ENCODE measurements at regions not wholly inside any gene's neighbourhood (a gene's known extent, or its start where the extent isn't known, plus 50 kb on each side); places are given as distances from the start of the nearest gene placed in this dataset.

DNA sequence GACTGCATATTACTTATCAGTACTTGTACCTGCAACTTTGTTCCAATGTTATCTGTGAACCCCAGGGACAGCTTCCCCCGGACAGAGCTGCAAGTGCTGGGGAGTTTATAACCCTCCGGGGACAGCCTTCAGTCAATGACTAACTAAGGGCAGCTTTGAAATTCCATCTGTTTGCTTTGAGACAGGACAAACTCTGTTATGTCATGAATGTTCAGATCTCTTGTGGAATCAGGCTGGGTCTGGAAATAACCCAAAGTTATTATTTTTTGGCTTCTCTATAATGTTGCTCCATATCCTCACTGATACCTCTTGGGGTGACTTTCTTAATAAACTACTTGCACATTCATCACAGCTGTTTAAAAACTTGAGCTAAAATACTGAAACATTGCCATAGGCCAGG is 617.5 kb upstream of the TLE4 start:
- Histone ChIP-seq H3K9me3 (ENCODE audit: control insufficient read depth in 2 of 2, low read length in 2 of 2) (peaks cover 0 to 4% of the 10 kb centered on the region in 2 donors), H3K9ac (ENCODE audit: low read length in 2 of 2) (no peak overlapping the region), H3K4me1 (ENCODE audit: control insufficient read depth, insufficient read depth, low read length) (no peaks in the 10 kb centered on the region), H3K4me3 (ENCODE audit: low read length in 2 of 2) (no peak overlapping the region), H3K27me3 (ENCODE audit: control insufficient read depth in 1 of 2, insufficient read depth in 2 of 2, low read length in 2 of 2) (no peaks in the 10 kb centered on the region), H3K27ac (ENCODE audit: low read length) (no peak overlapping the region), H3K36me3 (ENCODE audit: control insufficient read depth in 2 of 2, insufficient read depth in 2 of 2, low read length in 2 of 2) (no peaks in the 10 kb centered on the region)

DNA sequence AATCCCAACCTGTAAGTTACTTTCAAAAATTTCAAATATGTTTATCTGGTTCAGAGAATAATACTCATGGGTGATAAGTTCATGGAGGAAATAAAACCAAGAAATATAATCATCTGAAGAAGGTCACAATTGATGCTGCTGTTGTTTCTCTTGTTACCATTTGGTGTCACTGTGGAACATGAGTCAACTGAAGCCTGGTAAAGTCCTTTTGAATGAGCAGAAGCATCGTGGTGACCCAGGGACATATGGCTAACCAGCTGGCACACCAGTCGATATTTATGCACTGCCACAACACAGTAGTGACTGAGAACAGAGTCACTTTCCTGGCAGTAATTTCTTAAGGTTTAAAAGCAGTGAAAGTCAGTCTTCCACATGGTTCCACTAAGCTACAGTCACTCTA is 612.9 kb upstream of the TLE4 start:
- Histone ChIP-seq H3K4me3 (ENCODE audit: low read length in 2 of 2) (no peak overlapping the region), H3K4me1 (ENCODE audit: control insufficient read depth, insufficient read depth, low read length) (no peaks in the 10 kb centered on the region), H3K36me3 (ENCODE audit: control insufficient read depth in 2 of 2, insufficient read depth in 2 of 2, low read length in 2 of 2) (no peaks in the 10 kb centered on the region), H3K9ac (ENCODE audit: low read length in 2 of 2) (no peak overlapping the region), H3K9me3 (ENCODE audit: control insufficient read depth in 2 of 2, low read length in 2 of 2) (peaks cover 3 to 12% of the 10 kb centered on the region in 2 donors), H3K27me3 (ENCODE audit: control insufficient read depth in 1 of 2, insufficient read depth in 2 of 2, low read length in 2 of 2) (no peaks in the 10 kb centered on the region), H3K27ac (ENCODE audit: low read length) (no peak overlapping the region)

DNA sequence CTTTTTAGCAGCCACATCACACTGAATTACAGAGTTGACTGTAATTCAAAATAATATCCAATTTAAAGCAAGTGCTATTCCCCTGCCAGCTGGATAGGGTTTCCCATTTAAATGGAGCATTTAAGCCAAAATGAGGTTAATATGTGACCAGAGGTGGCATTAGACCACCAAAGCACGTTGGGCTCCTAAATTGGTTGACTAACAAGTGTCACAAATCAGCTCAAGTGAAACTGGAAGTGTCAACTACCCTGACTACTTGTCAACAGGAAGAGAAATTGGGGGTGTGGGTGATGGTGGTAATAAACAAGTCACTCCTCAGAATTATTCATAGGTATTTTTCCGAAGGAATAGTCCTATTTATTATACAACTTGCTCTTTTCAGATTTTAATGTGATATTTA is 609.6 kb upstream of the TLE4 start:
- Histone ChIP-seq H3K9me3 (ENCODE audit: control insufficient read depth in 2 of 2, low read length in 2 of 2) (peaks cover 3 to 12% of the 10 kb centered on the region in 2 donors), H3K27me3 (ENCODE audit: control insufficient read depth in 1 of 2, insufficient read depth in 2 of 2, low read length in 2 of 2) (no peaks in the 10 kb centered on the region), H3K36me3 (ENCODE audit: control insufficient read depth in 2 of 2, insufficient read depth in 2 of 2, low read length in 2 of 2) (no peaks in the 10 kb centered on the region), H3K4me3 (ENCODE audit: low read length in 2 of 2) (no peak overlapping the region), H3K4me1 (ENCODE audit: control insufficient read depth, insufficient read depth, low read length) (no peaks in the 10 kb centered on the region), H3K9ac (ENCODE audit: low read length in 2 of 2) (no peak overlapping the region), H3K27ac (ENCODE audit: low read length) (no peak overlapping the region)

DNA sequence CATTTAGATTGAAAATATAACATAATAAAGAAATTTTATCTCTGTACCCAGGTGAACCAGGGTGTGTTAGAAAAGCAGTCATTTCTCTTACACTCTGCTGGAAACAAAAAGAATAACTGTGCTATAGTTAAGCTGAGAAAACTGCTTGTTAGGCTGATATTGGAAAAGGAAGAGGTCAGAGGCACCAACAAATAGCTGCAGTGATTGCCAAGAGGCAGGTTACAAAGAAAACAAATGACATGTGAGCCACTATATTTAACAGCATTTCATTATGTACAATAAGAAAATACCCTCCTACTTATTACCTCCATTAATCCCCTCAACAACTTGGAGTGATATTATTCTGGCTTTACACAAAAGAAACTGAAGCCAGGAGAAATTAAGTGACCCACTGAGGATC is 607.9 kb upstream of the TLE4 start:
- H3K4me3 ChIP-seq (ENCODE audit: low read length in 2 of 2), result no peak overlapping the region
- H3K9ac ChIP-seq (ENCODE audit: low read length in 2 of 2), result no peak overlapping the region
- peaks cover 3 to 11% of the 10 kb centered on the region in 2 donors for H3K9me3 ChIP-seq (ENCODE audit: control insufficient read depth in 2 of 2, low read length in 2 of 2)
- H3K27ac ChIP-seq (ENCODE audit: low read length), result no peak overlapping the region
- H3K4me1 ChIP-seq (ENCODE audit: control insufficient read depth, insufficient read depth, low read length), result no peaks in the 10 kb centered on the region
- no peaks in the 10 kb centered on the region for H3K27me3 ChIP-seq (ENCODE audit: control insufficient read depth in 1 of 2, insufficient read depth in 2 of 2, low read length in 2 of 2)
- no peaks in the 10 kb centered on the region for H3K36me3 ChIP-seq (ENCODE audit: control insufficient read depth in 2 of 2, insufficient read depth in 2 of 2, low read length in 2 of 2)

DNA sequence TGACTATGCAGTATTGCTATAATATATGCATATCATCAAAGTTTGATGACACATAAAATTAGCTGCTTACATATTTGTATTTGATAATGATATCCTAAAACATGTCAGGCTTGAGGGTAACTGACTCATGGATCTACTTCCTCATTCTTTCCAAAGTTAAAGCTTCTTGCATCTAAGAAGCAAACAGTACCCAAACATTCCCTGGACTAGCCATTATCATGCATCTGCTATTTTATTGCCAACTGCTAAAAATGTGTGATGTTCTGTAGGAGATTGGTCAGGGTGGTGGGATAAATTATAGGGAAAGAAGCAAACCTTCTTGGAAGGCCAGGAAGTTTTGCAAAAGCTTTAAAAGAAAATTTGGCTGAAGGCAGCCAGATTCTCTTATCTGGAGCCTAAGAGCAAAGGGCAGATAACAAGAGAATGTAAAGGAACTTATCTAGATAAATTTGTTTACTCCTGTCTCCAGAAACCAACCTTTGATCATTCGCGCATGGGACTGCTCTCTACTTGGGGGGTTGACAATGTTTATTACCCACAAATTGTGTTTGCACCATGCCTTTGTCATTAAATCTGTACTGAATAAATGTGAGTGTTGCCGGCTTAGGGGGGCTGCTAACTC is 604.1 kb upstream of the TLE4 start:
- H3K27ac ChIP-seq (ENCODE audit: low read length), result no peak overlapping the region
- no peaks in the 10 kb centered on the region for H3K4me1 ChIP-seq (ENCODE audit: control insufficient read depth, insufficient read depth, low read length)
- H3K9ac ChIP-seq (ENCODE audit: low read length in 2 of 2), result no peak overlapping the region
- no peak overlapping the region for H3K4me3 ChIP-seq (ENCODE audit: low read length in 2 of 2)
- no peaks in the 10 kb centered on the region for H3K27me3 ChIP-seq (ENCODE audit: control insufficient read depth in 1 of 2, insufficient read depth in 2 of 2, low read length in 2 of 2)
- no peaks in the 10 kb centered on the region for H3K9me3 ChIP-seq (ENCODE audit: control insufficient read depth in 2 of 2, low read length in 2 of 2)
- no peaks in the 10 kb centered on the region for H3K36me3 ChIP-seq (ENCODE audit: control insufficient read depth in 2 of 2, insufficient read depth in 2 of 2, low read length in 2 of 2)

DNA sequence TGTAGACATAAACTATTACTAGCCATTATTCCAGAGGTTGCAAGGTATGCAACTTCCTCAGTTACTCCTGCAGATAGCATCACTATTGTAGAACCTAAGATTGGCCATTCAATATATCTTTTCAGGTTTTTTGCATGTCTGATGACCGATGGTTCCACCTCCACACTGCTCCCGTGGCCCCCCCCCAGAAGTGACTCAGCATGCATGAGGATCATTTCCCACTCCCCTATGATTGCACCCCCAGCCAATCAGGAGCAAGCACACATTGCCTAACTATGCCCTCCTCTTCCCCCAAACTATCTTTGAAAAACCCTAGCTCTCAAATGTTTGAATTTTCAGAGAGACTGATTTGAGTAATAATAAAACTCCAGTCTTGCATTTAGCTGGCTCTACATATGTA is 601.4 kb upstream of the TLE4 start:
- no peaks in the 10 kb centered on the region for H3K9me3 ChIP-seq (ENCODE audit: control insufficient read depth in 2 of 2, low read length in 2 of 2)
- H3K9ac ChIP-seq (ENCODE audit: low read length in 2 of 2), result no peak overlapping the region
- H3K4me3 ChIP-seq (ENCODE audit: low read length in 2 of 2), result no peak overlapping the region
- no peak overlapping the region for H3K27ac ChIP-seq (ENCODE audit: low read length)
- no peaks in the 10 kb centered on the region for H3K36me3 ChIP-seq (ENCODE audit: control insufficient read depth in 2 of 2, insufficient read depth in 2 of 2, low read length in 2 of 2)
- no peaks in the 10 kb centered on the region for H3K4me1 ChIP-seq (ENCODE audit: control insufficient read depth, insufficient read depth, low read length)
- H3K27me3 ChIP-seq (ENCODE audit: control insufficient read depth in 1 of 2, insufficient read depth in 2 of 2, low read length in 2 of 2), result no peaks in the 10 kb centered on the region

DNA sequence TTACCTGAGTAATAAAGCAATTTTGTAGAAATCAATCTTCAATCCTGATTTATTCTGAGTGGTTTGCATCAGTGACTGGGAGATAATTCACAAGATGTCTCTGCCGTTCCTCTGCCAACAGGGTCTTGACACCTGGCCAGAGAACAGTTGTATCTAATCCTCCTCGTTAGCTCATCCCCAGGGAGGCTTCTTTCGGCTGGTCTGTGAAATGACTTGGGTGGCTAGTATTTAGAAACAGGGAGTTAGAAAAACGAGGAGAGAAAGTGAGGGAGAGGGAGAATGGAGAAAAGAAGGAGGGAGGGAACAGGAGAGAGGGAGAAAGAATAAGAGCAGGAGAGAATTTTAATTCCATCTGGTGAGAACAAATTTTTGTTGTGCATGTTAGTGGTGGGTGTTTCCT is 600.2 kb upstream of the TLE4 start:
- no peak overlapping the region for H3K9ac ChIP-seq (ENCODE audit: low read length in 2 of 2)
- H3K4me1 ChIP-seq (ENCODE audit: control insufficient read depth, insufficient read depth, low read length), result no peaks in the 10 kb centered on the region
- H3K27me3 ChIP-seq (ENCODE audit: control insufficient read depth in 1 of 2, insufficient read depth in 2 of 2, low read length in 2 of 2), result no peaks in the 10 kb centered on the region
- H3K27ac ChIP-seq (ENCODE audit: low read length), result no peak overlapping the region
- no peak overlapping the region for H3K4me3 ChIP-seq (ENCODE audit: low read length in 2 of 2)
- no peaks in the 10 kb centered on the region for H3K36me3 ChIP-seq (ENCODE audit: control insufficient read depth in 2 of 2, insufficient read depth in 2 of 2, low read length in 2 of 2)
- H3K9me3 ChIP-seq (ENCODE audit: control insufficient read depth in 2 of 2, low read length in 2 of 2), result no peaks in the 10 kb centered on the region

DNA sequence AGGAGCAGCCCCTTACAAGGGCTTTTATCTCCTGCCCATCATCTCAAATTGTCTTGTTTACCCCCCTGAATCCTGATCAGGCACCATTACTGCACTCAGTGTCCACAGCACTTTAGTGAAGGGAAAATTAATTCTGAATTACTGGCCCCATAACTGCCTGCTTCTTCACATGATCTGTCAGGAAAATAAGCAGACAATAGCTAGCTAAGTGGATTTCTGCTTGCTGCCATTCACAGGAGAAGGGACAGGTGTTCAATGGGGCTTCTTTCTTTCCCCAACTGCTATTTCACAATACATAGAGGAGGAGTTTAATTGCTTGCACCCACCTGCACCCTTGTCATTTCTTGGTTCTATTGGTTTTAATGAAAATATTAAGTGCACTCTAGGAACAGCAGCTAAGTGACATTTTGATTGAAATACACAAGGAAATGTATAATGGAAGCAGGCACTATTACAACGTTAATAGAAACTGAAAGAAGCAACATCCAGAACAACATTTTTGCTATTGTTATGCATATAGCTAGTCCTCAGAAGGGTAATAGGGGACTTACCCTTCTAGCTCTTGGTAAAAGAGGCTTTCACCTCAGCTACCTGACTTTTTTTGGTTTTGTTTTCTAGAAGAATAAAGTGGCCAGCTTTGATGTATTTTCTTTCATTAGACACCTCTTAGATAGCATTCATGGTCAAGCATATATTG is 599.3 kb upstream of the TLE4 start:
- H3K4me3 ChIP-seq (ENCODE audit: low read length in 2 of 2), result no peak overlapping the region
- no peak overlapping the region for H3K27ac ChIP-seq (ENCODE audit: low read length)
- no peaks in the 10 kb centered on the region for H3K9me3 ChIP-seq (ENCODE audit: control insufficient read depth in 2 of 2, low read length in 2 of 2)
- no peaks in the 10 kb centered on the region for H3K27me3 ChIP-seq (ENCODE audit: control insufficient read depth in 1 of 2, insufficient read depth in 2 of 2, low read length in 2 of 2)
- no peaks in the 10 kb centered on the region for H3K4me1 ChIP-seq (ENCODE audit: control insufficient read depth, insufficient read depth, low read length)
- no peaks in the 10 kb centered on the region for H3K36me3 ChIP-seq (ENCODE audit: control insufficient read depth in 2 of 2, insufficient read depth in 2 of 2, low read length in 2 of 2)
- no peak overlapping the region for H3K9ac ChIP-seq (ENCODE audit: low read length in 2 of 2)

DNA sequence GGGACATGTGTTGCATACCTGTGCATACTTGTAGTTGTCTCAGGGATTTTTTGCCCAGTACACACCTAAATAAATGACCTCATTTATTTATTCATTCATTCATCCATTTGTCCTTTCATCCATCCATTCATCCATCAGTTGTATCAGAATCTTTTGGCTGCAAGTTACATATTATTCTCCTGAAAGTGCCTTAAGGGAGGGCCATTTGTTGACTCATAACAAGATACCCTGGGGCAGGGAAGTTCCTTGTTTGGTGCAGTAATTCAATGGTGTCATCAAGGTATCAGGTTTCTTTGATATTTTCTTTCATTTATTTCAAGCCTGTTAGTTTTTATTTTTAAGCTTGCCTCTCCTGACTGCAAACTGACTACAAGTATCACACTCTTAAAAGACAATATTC is 597.9 kb upstream of the TLE4 start:
- Histone ChIP-seq H3K36me3 (ENCODE audit: control insufficient read depth in 2 of 2, insufficient read depth in 2 of 2, low read length in 2 of 2) (no peaks in the 10 kb centered on the region), H3K9me3 (ENCODE audit: control insufficient read depth in 2 of 2, low read length in 2 of 2) (no peaks in the 10 kb centered on the region), H3K9ac (ENCODE audit: low read length in 2 of 2) (no peak overlapping the region), H3K27me3 (ENCODE audit: control insufficient read depth in 1 of 2, insufficient read depth in 2 of 2, low read length in 2 of 2) (no peaks in the 10 kb centered on the region), H3K4me1 (ENCODE audit: control insufficient read depth, insufficient read depth, low read length) (no peaks in the 10 kb centered on the region), H3K4me3 (ENCODE audit: low read length in 2 of 2) (no peak overlapping the region), H3K27ac (ENCODE audit: low read length) (no peak overlapping the region)

DNA sequence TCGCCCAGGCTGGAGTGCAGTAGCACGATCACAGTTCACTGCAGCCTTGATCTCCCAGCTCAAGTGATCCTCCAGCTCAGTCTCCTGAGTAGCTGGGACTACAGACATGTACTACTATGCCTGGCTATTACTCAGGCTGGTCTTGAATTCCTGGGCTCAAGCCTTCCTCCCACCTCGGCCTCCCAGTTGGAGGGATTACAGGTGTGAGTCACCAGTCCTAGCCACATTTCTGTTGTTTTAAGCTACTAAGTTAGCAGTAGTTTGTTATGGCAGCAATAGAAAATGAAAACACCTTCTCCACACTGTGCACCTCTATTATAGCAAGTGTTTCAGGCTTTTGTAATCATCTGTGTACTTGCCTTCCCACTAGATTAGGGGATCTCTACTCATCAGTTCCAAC is 588.9 kb upstream of the TLE4 start:
- no peak overlapping the region for H3K27ac ChIP-seq (ENCODE audit: low read length)
- H3K9ac ChIP-seq (ENCODE audit: low read length in 2 of 2), result no peak overlapping the region
- no peaks in the 10 kb centered on the region for H3K9me3 ChIP-seq (ENCODE audit: control insufficient read depth in 2 of 2, low read length in 2 of 2)
- no peaks in the 10 kb centered on the region for H3K27me3 ChIP-seq (ENCODE audit: control insufficient read depth in 1 of 2, insufficient read depth in 2 of 2, low read length in 2 of 2)
- H3K36me3 ChIP-seq (ENCODE audit: control insufficient read depth in 2 of 2, insufficient read depth in 2 of 2, low read length in 2 of 2), result no peaks in the 10 kb centered on the region
- no peaks in the 10 kb centered on the region for H3K4me1 ChIP-seq (ENCODE audit: control insufficient read depth, insufficient read depth, low read length)
- no peak overlapping the region for H3K4me3 ChIP-seq (ENCODE audit: low read length in 2 of 2)

DNA sequence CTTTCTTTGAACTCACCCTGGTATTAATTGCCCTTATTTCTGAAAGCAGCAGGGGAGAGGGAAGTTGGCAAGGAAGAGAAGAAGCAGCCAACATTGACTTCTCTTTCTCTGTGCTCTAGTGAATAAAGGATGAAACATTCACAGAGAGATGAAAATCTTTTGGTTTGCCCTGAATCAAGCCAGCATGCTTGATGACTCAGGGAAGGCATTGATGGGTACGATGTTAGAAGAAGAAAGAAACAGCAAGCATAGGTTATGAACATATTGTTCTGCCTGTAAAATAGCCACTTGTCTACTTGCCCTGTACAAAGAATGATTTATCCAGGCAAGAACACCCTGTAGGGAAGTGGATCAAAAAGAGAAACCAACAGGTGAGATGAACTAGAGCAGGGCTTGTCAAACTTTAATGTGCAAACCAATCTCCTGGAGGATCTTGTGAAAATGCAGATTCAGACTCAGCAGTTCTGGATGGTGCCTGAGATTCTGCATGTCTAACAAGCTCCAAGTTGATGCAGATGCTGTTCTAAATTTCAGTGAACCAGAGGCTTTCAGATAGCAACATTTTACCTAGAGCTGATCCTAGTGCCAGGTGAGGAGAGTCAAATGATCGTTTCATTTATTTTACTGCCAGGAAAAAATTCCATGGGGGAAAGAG is 586.6 kb upstream of the TLE4 start:
- H3K4me3 ChIP-seq (ENCODE audit: low read length in 2 of 2), result no peak overlapping the region
- no peaks in the 10 kb centered on the region for H3K27me3 ChIP-seq (ENCODE audit: control insufficient read depth in 1 of 2, insufficient read depth in 2 of 2, low read length in 2 of 2)
- H3K9ac ChIP-seq (ENCODE audit: low read length in 2 of 2), result no peak overlapping the region
- H3K4me1 ChIP-seq (ENCODE audit: control insufficient read depth, insufficient read depth, low read length), result no peaks in the 10 kb centered on the region
- H3K9me3 ChIP-seq (ENCODE audit: control insufficient read depth in 2 of 2, low read length in 2 of 2), result no peaks in the 10 kb centered on the region
- no peak overlapping the region for H3K27ac ChIP-seq (ENCODE audit: low read length)
- H3K36me3 ChIP-seq (ENCODE audit: control insufficient read depth in 2 of 2, insufficient read depth in 2 of 2, low read length in 2 of 2), result no peaks in the 10 kb centered on the region
